ENCODE measurements at regions not wholly inside any gene's neighbourhood (a gene's known extent, or its start where the extent isn't known, plus 50 kb on each side); places are given as distances from the start of the nearest gene placed in this dataset.
"Not testable (repeated sequence)": the region's sequence is repeated elsewhere in the genome, so short reads cannot be mapped to it uniquely, and the experiment has no call there.

DNA sequence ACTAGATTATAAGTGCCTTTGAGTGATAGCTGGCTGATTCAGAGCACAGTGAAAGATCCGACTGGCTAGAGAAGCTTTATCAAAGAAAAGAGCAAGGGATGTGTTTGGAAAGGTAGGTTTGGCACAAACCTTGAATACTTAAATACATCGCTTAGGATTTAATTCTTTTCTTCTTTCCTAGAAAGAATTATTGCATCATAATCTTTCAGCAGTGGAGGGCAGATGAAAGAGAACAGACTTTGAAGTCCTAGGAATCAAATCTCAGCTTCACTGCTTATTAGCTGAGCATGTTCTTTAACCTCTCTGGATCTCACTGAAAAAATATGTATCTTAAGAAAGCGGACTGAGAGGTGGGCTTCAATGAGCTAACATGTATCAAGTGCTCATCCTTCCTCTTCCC lies 122.8 kb downstream of the ZNF365 start:
- no peak for DNase-seq (ENCODE audit: low read depth)

- DNase-seq (ENCODE audit: low read depth), result no peak
These were observed 124.1 kb downstream of the ZNF365 start for GRCh38 chr10:62498271-62498670.

GRCh38 chr10:62500116-62500515 lies 125.9 kb downstream of the ZNF365 start:
- not testable (repeated sequence) for DNase-seq (ENCODE audit: low read depth)

GRCh38 chr10:62501547-62501946 lies 127.4 kb downstream of the ZNF365 start:
- peak; percentile 25 for DNase-seq (ENCODE audit: low read depth)

DNA sequence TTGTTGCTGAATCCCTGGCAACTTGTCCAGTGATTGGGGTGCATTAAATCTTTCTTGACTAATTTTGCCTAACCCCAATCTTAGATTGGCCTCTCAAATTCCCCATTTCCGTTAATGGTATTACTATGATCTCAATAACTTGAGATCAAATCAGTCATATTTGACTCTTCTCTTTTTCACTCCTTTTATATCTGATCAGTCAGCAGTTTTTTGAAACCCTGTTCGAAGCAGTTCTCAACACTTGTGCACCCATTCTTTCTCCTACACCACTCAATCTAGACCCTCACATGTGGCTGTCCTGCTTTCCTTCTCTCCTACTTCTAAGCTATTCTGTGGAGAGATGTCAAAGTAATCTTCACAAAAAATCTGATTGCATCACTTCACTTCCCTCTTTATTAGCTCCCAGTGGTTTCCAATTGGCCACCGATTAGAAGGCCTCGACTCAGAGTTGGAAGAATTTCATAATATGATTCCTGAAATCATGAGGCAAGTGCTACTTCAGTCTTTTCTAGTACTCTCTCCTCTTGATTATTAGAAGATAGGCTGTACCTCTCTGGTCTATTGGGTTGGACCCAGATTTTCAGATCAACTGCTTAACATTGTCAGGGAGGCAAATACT lies 128.9 kb downstream of the ZNF365 start:
- DNase-seq (ENCODE audit: low read depth), result no peak

DNA sequence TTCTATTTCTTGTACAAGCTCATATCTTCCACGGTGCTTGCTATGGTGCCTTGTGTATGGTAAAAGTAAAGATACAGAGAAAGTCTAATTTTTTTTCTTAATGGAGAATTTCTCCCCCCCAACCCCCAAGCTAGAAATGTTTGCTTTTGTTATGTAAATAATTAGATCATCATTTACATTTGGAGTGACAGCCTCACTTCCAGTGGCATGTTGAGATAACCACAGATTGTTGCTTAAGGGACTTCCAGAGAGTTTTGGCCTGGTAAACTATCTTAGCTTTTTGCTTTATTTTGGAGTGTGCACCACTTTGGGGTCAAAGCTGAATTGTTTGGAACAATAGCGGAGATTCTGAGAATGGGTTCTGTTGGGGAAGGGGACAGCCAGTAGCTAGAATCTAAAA lies 129.7 kb downstream of the ZNF365 start:
- DNase-seq (ENCODE audit: low read depth), result no peak

DNA sequence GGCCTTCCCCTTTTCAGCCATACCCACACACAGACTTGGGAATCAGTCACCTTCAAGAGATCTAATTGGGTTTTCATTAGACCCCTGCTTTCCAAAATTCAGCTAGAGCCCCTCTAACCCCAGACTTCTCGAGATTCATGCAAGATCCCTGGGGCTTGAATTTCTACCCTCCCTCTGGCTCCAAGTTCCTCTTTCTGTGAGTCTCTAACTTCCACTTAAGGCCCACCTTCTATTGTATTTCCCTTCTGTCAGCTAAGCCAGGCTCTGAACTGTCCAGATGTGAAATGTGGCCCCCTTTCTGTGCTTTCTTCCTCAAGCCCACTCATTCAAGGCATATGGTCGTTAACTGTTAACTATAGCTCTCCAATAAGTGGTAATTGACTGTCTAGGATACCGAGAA lies 132.2 kb downstream of the ZNF365 start:
- DNase-seq (ENCODE audit: low read depth), result no peak

GRCh38 chr10:62511238-62511637 lies 137.1 kb downstream of the ZNF365 start:
- no peak for DNase-seq (ENCODE audit: low read depth)

- DNase-seq (ENCODE audit: low read depth), result no peak
These were observed 137.5 kb downstream of the ZNF365 start for GRCh38 chr10:62511656-62512055.

DNA sequence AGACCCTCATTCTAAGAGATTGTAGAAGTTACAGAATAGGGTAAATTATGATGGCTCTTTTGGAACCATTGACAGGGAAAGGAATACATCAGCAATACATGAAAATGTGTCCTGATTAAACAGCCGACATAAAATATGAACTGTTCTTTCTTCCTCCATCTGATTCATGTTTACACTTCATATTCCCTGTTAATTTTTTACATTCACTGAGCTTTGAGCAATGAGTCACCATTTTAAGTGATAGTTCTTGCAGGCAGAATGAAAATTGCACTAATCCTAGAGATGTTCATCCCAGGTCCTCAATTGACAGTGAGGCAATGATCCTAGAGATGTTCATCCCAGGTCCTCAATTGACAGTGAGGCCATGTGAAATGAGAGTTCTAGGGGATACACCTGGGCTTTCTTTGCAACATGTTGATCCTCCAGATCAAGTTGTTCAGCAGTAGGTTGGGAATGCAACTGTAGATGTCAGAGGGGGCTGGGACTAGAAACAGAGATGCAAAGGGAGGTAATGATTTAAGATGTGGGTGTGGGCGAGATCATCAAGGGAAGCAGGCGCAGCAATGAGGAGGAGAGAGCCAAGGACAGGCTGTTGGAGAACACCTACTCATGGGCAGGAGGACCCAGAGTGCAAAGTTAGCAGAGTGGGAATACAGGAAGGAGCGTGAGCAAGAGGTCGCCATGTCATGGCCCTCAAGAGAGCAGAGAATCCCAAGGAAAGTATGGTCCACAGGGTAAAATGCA lies 138.7 kb downstream of the ZNF365 start:
- DNase-seq (ENCODE audit: low read depth), result peak; percentile 37

DNA sequence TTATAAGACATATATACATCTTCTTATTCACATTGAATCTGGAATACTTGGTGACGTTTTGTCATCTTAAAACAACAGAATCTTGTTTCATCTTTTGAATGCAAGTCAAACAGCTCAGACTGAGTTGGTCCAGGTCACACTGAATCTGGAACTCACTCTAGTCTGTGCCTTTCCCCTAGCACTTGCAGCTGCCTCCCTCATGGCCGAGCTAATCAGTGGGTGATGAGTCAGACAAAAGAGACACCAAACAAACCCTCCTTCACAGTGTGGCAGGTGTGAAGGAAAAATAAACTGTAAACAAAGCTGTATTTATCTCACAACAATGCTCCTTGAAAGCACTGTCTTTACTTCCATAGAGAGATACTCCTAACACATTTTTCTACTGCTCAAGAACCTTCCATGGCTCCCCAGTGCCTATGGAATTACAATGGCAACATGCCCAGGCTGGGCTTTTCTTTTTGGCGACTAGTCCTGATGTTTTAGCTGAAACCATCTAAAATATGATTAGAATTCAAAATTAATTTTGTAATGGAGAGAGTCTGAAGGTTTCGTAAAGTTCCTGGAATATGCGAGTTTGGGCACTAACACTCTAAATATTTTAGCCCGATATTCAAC lies 140.0 kb downstream of the ZNF365 start:
- DNase-seq (ENCODE audit: low read depth), result peak; percentile 75

- no peak for DNase-seq (ENCODE audit: low read depth)
These were observed 143.1 kb downstream of the ZNF365 start for GRCh38 chr10:62517252-62517651.

- peak; percentile 86 for DNase-seq (ENCODE audit: low read depth)
These were observed 153.1 kb downstream of the ZNF365 start for GRCh38 chr10:62527019-62527827.

DNA sequence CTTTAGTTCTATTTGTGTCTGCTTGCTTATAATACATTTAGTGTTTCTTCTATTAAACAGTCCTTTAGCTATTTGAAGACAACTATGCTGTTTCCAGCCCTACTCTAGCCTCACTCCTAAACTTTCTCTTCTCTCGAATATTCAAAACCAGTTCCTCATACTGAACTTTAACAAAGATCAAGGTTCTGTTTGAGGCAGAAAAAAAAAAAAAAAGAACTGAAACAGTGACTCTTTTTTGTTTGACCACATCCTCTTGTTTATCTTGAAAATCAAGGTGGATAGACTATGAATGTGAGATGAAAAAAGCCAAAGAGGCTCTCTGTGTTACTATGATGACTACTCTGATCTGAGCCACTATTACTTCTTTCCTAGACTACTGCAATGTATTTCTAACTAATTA lies 154.3 kb downstream of the ZNF365 start:
- no peak for DNase-seq (ENCODE audit: low read depth)

DNA sequence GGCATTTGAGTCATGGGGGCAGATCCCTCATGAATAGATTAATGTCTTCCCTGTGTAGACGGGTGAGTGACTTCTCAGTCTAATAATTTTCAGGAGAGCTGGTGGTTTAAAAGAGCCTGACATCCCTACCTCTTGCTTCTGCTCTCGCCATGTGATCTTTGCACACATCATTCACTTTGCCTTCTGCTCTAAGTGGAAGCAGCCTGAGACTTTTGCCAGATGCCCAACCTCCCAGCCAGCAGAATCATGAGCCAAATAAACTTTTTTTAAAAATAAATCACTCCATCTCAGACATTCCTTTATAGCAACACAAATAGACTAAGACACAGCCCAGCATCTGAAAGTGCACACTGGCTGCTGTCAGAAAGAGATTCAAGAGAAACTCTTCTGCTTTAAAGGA lies 155.2 kb downstream of the ZNF365 start:
- no peak for DNase-seq (ENCODE audit: low read depth)

- no peak for DNase-seq (ENCODE audit: low read depth)
These were observed 159.9 kb downstream of the ZNF365 start for GRCh38 chr10:62534031-62534430.

DNA sequence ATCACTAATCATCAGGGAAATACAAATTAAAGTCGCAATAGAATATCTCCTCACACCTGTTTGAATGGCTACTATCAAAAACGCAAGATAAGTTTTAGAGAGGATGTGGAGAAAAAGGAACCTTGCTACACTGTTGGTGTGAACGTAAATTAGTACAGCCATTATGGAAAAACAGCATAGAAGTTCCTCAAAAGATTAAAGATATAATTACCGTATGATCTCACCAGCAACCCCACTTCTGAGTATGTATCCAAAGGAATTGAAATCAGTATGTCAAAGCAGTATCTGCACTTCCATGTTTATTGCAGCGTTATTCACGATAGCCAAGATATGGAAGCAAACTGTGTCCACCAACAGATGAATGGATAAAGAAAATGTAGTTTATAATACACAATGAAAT lies 164.4 kb downstream of the ZNF365 start:
- DNase-seq (ENCODE audit: low read depth), result no peak

- DNase-seq (ENCODE audit: low read depth), result no peak
These were observed 166.2 kb downstream of the ZNF365 start for GRCh38 chr10:62540389-62540788.

DNA sequence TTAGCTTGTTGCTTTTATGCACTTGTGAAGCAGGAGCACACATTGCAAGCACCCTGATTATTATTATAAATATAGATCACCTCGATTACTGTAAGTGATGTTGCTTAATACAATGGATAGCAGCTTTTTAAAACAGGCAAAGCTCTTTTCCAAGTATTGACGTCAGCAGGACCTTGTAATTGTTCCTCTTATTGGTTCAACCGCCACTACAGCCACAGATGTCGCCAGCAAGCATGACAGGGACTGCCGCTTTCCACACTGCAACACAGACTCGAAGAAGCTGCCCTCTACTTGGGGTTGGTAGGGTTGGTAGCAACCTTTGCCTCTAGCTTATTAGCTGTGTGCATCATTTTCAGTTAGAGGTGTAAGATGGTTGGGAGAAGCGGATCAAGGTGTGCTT lies 167.6 kb downstream of the ZNF365 start:
- no peak for DNase-seq (ENCODE audit: low read depth)

DNA sequence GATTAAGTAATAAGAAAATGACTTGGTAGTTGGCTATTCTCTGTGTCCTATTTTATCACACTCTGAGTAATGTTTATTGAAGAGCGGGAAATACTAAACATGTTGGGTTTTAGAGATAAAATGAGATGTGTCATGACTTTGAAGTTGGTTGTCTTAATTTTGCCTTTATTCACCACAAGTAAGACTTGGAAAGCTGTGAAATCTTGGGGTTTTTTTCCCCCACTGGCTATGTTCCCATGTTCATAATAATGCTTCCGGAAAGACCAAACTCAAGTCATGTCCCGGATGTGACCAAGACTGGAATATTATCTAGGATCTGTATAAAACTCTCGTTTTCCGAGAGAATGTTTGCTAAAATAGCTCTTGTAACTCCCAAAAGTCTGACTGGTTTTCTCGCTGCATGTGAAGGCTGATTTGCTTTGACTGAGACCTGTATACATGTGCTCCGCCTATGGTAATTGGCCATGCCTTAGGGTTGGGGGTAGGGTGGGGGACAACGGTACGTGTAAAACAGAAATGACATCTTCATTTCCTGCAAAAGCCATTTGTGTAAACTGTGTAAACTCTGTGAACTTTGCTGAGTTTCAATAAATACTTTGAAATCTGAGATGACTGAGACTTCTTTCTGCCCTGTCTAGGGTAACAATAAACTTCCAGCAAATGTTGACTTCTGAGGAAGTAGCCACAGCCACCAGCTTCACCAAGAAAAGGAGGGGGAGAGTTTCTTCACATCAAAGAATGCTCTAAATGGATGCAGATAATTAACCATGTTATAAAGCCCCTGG lies 169.6 kb downstream of the ZNF365 start:
- no peak for DNase-seq (ENCODE audit: low read depth)

All from LHCN-M2 (cell line).